ENCODE measurements at regions not wholly inside any gene's neighbourhood (a gene's known extent, or its start where the extent isn't known, plus 50 kb on each side); places are given as distances from the start of the nearest gene placed in this dataset.

DNA sequence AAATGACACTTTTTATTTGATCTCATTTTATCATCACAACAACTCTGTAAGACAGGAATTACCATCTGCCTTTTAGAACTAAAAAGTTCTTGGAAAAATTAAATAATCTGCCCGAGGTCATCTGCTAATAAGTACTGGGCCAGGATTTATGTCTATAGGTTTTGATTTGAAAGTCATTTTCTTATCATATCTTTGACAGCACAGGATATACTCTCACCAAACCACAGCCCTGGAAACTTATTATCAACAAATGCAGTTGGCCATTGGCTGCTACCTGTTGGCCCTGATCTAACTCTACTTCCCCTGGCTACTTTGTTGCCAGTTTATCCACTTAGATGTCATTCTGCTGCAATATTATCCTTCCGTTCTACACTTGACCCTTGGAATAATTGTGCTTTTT, 354.6 kb downstream of the RAD51AP2 start:
- TF ChIP-seq CTCF (IDR thresholded peaks at IDR 0.05), result no peak
- no peak for TF ChIP-seq POLR2A (IDR thresholded peaks at IDR 0.05)

All from testis (tissue), 2 donors.